GM18499 (cell line): ENCODE measurements at regions not wholly inside any gene's neighbourhood (a gene's known extent, or its start where the extent isn't known, plus 50 kb on each side); places are given as distances from the start of the nearest gene placed in this dataset.
"Not testable (repeated sequence)": the region's sequence is repeated elsewhere in the genome, so short reads cannot be mapped to it uniquely, and the experiment has no call there.

ENCODE experiments used
- ATAC-seq: cut with Tn5 transposase; IDR thresholded peaks from one replicate; pipeline ENCODE4 v1.9.1; 2021; ENCODE audit warnings: moderate number of reproducible peaks; ENCODE audit not compliant: insufficient read depth, unreplicated experiment

- ATAC-seq, result no peak
Observed at GRCh38 chr18:10134204-10134603, 220.4 kb downstream of the VAPA start.

- ATAC-seq, result not testable (repeated sequence)
Observed at GRCh38 chr18:10134749-10135148, 220.9 kb downstream of the VAPA start.

- no peak for ATAC-seq
Observed at GRCh38 chr18:10135302-10135926, 221.6 kb downstream of the VAPA start.

- no peak for ATAC-seq
Observed at GRCh38 chr18:10138719-10139118, 224.9 kb downstream of the VAPA start.

- ATAC-seq, result no peak
Observed at GRCh38 chr18:10139783-10140410, 226.1 kb downstream of the VAPA start.

- no peak for ATAC-seq
Observed at GRCh38 chr18:10140461-10141282, 226.9 kb downstream of the VAPA start.

- ATAC-seq, result no peak
Observed at GRCh38 chr18:10141559-10141958, 227.7 kb downstream of the VAPA start.

- no peak for ATAC-seq
Observed at GRCh38 chr18:10142056-10142455, 228.2 kb downstream of the VAPA start.

- no peak for ATAC-seq
Observed at GRCh38 chr18:10142496-10143160, 228.8 kb downstream of the VAPA start.

GRCh38 chr18:10143596-10143995 is 229.8 kb downstream of the VAPA start:
- ATAC-seq, result no peak

- no peak for ATAC-seq
Observed at GRCh38 chr18:10145546-10145945, 231.7 kb downstream of the VAPA start.

GRCh38 chr18:10147226-10147625 is 233.4 kb downstream of the VAPA start:
- ATAC-seq, result no peak

GRCh38 chr18:10147752-10148151 is 233.9 kb downstream of the VAPA start:
- no peak for ATAC-seq

- no peak for ATAC-seq
Observed at GRCh38 chr18:10148189-10148929, 234.5 kb downstream of the VAPA start.

GRCh38 chr18:10149768-10150556 is 236.1 kb downstream of the VAPA start:
- no peak for ATAC-seq

- ATAC-seq, result not testable (repeated sequence)
Observed at GRCh38 chr18:10150576-10150975, 236.8 kb downstream of the VAPA start.

GRCh38 chr18:10152475-10152874 is 238.7 kb downstream of the VAPA start:
- no peak for ATAC-seq

- no peak for ATAC-seq
Observed at GRCh38 chr18:10153924-10154752, 240.3 kb downstream of the VAPA start.

- no peak for ATAC-seq
Observed at GRCh38 chr18:10157706-10158105, 243.9 kb downstream of the VAPA start.
